ENCODE measurements at regions not wholly inside any gene's neighbourhood (a gene's known extent, or its start where the extent isn't known, plus 50 kb on each side); places are given as distances from the start of the nearest gene placed in this dataset.

DNA sequence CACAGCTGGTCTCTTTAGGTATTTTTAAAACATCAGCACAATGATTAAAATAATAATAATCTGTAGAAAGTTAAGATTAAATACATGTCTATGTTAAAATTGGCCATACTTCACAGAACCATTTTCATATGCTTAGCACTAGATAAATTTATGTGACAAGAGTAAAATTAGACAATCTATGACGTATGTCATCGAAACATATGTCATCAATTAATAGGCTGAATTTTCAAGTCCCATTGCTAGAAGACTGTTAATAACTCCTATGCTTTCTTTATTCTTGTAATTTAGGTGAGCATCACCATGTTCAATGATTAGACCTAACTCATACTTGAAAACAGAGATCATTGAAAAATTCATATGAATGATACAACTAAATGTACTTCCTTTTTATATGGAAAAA, 593.3 kb upstream of the KCNMB2 start (continued):
- TF ChIP-seq SRF (IDR thresholded peaks at IDR 0.05; ENCODE audit: low read depth, low read length) (no peak), SIX5 (IDR thresholded peaks at IDR 0.05; ENCODE audit: low read depth, low read length) (no peak), SIN3A (conservative IDR thresholded peaks at IDR 0.05 in 1 of 2, IDR thresholded peaks at IDR 0.05 in 1 of 2; ENCODE audit: low read depth in 1 of 2, low read length in 2 of 2) (no peak), SP4 (IDR thresholded peaks at IDR 0.05; ENCODE audit: low read length) (no peak), BRCA1 (IDR thresholded peaks at IDR 0.05; ENCODE audit: low read depth, low read length) (no peak), SUZ12 (IDR thresholded peaks at IDR 0.05; ENCODE audit: low read length) (no peak)
